Colonic mucosa (tissue), 4 donors: ENCODE measurements at regions not wholly inside any gene's neighbourhood (a gene's known extent, or its start where the extent isn't known, plus 50 kb on each side); places are given as distances from the start of the nearest gene placed in this dataset.

Experiments used
- DNase-seq: peaks from one replicate; pipeline ENCODE4 v3.0.0-alpha.2; 2020
- H3K27ac ChIP-seq: fragments of 200-600 bp; one replicate; pipeline ENCODE4 v1.8.0; 2021
- H3K27me3 ChIP-seq: fragments of 200-600 bp; one replicate; pipeline ENCODE4 v1.8.0; 2021
- H3K36me3 ChIP-seq: fragments of 200-600 bp; one replicate; pipeline ENCODE4 v1.8.0; 2021
- H3K4me1 ChIP-seq: fragments of 200-600 bp; one replicate; pipeline ENCODE4 v1.8.0; 2021; ENCODE audit warnings: mild to moderate bottlenecking
- H3K4me3 ChIP-seq: fragments of 200-600 bp; one replicate; pipeline ENCODE4 v1.8.0; 2021
- H3K9ac ChIP-seq, 2 donors: one replicate each; pipeline ENCODE4 v1.7.0; 2013; ENCODE audit warnings: control low read depth in 2 of 2, low read depth in 2 of 2, low read length in 2 of 2
- H3K9me3 ChIP-seq: fragments of 200-600 bp; one replicate; pipeline ENCODE4 v1.8.0; 2021
- CTCF ChIP-seq: fragments of 200-600 bp; IDR thresholded peaks from one replicate; pipeline ENCODE4 v1.8.0; 2022; ENCODE audit warnings: antibody characterized with exemption, mild to moderate bottlenecking
- intact Hi-C: fragments of 100-400 bp; cut with DNase I; formaldehyde crosslinking; loops from one replicate; pipeline ENCODE4 v1.14.1; 2022
- donor health status: healthy.
- donor health status: DM: no; HTN: no; CAD: no.
- donor health status: DM: no; HTN: no; CAD: no.

GRCh38 chr12:77339610-77340009, 274.2 kb upstream of the E2F7 start:
- Histone ChIP-seq H3K4me1 (no peaks in the 10 kb centered on the region), H3K27ac (no peak overlapping the region), H3K9ac (no peak overlapping the region), H3K4me3 (no peak overlapping the region), H3K9me3 (no peaks in the 10 kb centered on the region), H3K36me3 (no peaks in the 10 kb centered on the region), H3K27me3 (no peaks in the 10 kb centered on the region)
- DNase-seq = no peak
- intact Hi-C loops = no loop called here
- TF ChIP-seq CTCF = no peak

GRCh38 chr12:77337362-77337761, 272.0 kb upstream of the E2F7 start:
- no peak for DNase-seq
- Histone ChIP-seq H3K27ac (no peak overlapping the region), H3K4me3 (no peak overlapping the region), H3K9me3 (no peaks in the 10 kb centered on the region), H3K4me1 (no peaks in the 10 kb centered on the region), H3K9ac (no peak overlapping the region), H3K27me3 (no peaks in the 10 kb centered on the region), H3K36me3 (no peaks in the 10 kb centered on the region)
- intact Hi-C loops = no loop called here
- TF ChIP-seq CTCF = no peak

- intact Hi-C loops = no loop called here
- DNase-seq = no peak
- H3K27ac ChIP-seq = no peak overlapping the region
- H3K36me3 ChIP-seq = no peaks in the 10 kb centered on the region
- H3K9me3 ChIP-seq = no peaks in the 10 kb centered on the region
- no peaks in the 10 kb centered on the region for H3K27me3 ChIP-seq
- no peak for TF ChIP-seq CTCF
- H3K9ac ChIP-seq = no peak overlapping the region
- H3K4me1 ChIP-seq = no peaks in the 10 kb centered on the region
- no peak overlapping the region for H3K4me3 ChIP-seq
Measured at GRCh38 chr12:77334806-77335205, 269.4 kb upstream of the E2F7 start.

GRCh38 chr12:77328326-77328725, 263.0 kb upstream of the E2F7 start:
- no peaks in the 10 kb centered on the region for H3K4me1 ChIP-seq
- H3K9ac ChIP-seq = no peak overlapping the region
- TF ChIP-seq CTCF = no peak
- H3K4me3 ChIP-seq = no peak overlapping the region
- intact Hi-C loops = loop anchor here (10.0 kb wide), 3 partner anchors 124 to 264 kb away; partner anchors contain the start of gene E2F7
- H3K27me3 ChIP-seq = peaks cover 10% of the 10 kb centered on the region
- no peaks in the 10 kb centered on the region for H3K36me3 ChIP-seq
- no peak overlapping the region for H3K27ac ChIP-seq
- no peaks in the 10 kb centered on the region for H3K9me3 ChIP-seq
- no peak for DNase-seq

GRCh38 chr12:77325511-77326236, 260.3 kb upstream of the E2F7 start:
- DNase-seq = no peak
- H3K4me1 ChIP-seq = no peaks in the 10 kb centered on the region
- TF ChIP-seq CTCF = no peak
- no peak overlapping the region for H3K9ac ChIP-seq
- intact Hi-C loops = loop anchor here (10.0 kb wide), 3 partner anchors 121 to 261 kb away; partner anchors contain the start of gene E2F7
- peak overlapping the region; percentile 38 for H3K4me3 ChIP-seq
- peaks cover 10% of the 10 kb centered on the region for H3K27me3 ChIP-seq
- no peak overlapping the region for H3K27ac ChIP-seq
- no peaks in the 10 kb centered on the region for H3K36me3 ChIP-seq
- H3K9me3 ChIP-seq = no peaks in the 10 kb centered on the region
